ENCODE measurements at regions not wholly inside any gene's neighbourhood (a gene's known extent, or its start where the extent isn't known, plus 50 kb on each side); places are given as distances from the start of the nearest gene placed in this dataset.

DNA sequence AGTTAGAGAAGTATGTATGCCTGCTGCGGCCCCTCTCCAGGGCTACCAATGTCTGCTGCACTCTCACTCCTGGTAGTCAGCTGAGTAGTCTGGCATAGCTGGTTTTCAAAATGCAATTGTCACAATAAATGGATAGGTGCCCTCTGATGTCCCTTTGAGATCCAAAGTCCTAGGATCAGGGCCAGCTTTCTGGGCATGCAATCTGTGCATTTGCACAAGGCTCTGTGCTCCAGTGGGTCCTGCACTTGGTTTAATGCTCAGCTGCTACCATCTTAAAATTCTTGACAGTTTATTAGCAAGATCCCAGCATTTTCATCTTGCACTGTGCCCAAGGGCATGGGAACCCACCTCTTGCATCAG is 233.8 kb downstream of the LTN1 start:
- TF ChIP-seq, protein P1, sequence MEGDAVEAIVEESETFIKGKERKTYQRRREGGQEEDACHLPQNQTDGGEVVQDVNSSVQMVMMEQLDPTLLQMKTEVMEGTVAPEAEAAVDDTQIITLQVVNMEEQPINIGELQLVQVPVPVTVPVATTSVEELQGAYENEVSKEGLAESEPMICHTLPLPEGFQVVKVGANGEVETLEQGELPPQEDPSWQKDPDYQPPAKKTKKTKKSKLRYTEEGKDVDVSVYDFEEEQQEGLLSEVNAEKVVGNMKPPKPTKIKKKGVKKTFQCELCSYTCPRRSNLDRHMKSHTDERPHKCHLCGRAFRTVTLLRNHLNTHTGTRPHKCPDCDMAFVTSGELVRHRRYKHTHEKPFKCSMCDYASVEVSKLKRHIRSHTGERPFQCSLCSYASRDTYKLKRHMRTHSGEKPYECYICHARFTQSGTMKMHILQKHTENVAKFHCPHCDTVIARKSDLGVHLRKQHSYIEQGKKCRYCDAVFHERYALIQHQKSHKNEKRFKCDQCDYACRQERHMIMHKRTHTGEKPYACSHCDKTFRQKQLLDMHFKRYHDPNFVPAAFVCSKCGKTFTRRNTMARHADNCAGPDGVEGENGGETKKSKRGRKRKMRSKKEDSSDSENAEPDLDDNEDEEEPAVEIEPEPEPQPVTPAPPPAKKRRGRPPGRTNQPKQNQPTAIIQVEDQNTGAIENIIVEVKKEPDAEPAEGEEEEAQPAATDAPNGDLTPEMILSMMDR (conservative IDR thresholded peaks at IDR 0.05 in 1 of 2, IDR thresholded peaks at IDR 0.05 in 1 of 2; ENCODE audit: extremely low read depth in 1 of 2, insufficient read depth in 1 of 2, low read depth in 1 of 2, low read length in 2 of 2): no peak
- TF ChIP-seq EZH2 (IDR thresholded peaks at IDR 0.05; ENCODE audit: borderline replicate concordance, low read length): no peak
